ENCODE measurements at regions not wholly inside any gene's neighbourhood (a gene's known extent, or its start where the extent isn't known, plus 50 kb on each side); places are given as distances from the start of the nearest gene placed in this dataset.
A peak's percentile ranks its signal among the peaks of the same experiment; 100 is the strongest.
"Not testable (repeated sequence)": the region's sequence is repeated elsewhere in the genome, so short reads cannot be mapped to it uniquely, and the experiment has no call there.

DNA sequence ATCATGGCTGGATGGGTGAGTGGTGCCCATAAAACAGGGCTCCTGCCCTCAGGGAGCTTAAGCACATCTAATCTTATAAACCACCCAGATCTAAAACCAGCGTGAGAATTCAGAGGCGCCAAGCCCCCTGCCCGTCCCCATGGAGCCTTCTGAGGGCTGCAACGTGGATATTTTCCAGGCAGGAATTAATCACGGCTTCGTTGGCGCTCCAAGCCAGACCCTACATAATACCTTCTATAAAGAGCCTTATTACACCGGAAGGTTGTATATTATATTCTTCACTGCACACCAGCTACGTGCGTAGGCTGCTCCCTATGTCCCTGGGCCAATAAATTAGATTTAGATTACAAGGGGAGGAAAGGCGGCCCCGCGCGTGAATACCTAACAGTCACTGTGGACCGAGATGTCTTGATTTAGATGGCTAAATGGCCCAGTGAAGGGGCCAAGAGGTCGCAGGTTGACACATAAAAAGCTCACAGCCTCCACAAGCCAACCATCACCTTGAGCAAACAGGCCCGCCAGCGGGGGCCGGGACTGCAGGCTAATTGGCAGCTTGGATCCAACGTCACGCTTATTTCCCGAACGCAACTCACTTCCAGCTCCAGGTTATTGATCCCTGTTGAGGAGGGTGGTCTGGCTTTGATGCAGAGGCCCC is 64.7 kb upstream of the APCDD1L start:
- DNase-seq (ENCODE audit: low spot score): no peak

- no peak for DNase-seq (ENCODE audit: low spot score)
These were observed 64.0 kb upstream of the APCDD1L start for GRCh38 chr20:58579069-58579818.

- no peak for DNase-seq (ENCODE audit: low spot score)
These were observed 62.8 kb upstream of the APCDD1L start for GRCh38 chr20:58577871-58578598.

GRCh38 chr20:58577139-58577806 is 62.1 kb upstream of the APCDD1L start:
- DNase-seq (ENCODE audit: low spot score): no peak

GRCh38 chr20:58576603-58576970 is 61.4 kb upstream of the APCDD1L start:
- DNase-seq (ENCODE audit: low spot score): no peak

- no peak for DNase-seq (ENCODE audit: low spot score)
These were observed 60.8 kb upstream of the APCDD1L start for GRCh38 chr20:58575776-58576602.

GRCh38 chr20:58574469-58574868 is 59.3 kb upstream of the APCDD1L start:
- no peak for DNase-seq (ENCODE audit: low spot score)

DNA sequence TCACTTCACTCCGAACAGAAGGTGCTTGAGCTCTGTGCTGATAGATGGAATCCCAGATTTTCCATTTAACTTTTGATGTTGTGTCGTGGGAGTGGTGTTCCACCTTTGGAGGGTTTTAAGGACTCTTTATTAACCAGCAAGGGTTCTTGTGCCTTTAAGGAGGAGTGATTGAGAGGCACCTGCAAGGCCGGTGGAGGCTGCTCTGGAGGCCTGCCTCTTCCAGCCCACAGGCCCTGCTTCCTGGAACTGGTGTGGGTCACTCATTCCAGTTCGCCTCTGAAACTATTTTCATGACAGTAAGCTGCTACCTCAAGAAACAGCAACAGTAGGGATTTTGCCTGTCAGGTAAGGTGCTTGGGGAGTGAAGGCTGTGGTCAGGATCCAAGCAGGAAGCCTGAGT is 58.8 kb upstream of the APCDD1L start:
- no peak for DNase-seq (ENCODE audit: low spot score)

GRCh38 chr20:58573257-58573656 is 58.1 kb upstream of the APCDD1L start:
- DNase-seq (ENCODE audit: low spot score): no peak

DNA sequence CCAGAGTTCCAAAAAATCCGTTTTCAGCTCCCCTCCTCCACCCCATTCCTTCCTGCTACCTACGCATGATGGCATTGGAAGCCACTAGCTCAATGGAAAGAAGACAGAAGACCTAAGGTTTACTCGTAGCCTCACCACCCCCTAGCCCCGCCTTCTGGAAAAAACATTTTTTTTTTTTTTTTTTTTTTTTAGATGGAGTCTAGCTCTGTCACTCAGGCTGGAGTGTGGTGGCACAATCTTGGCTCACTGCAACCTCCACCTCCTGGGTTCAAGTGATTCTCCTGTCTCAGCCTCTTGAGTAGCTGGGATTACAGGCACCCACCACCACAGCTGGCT is 57.2 kb upstream of the APCDD1L start:
- not testable (repeated sequence) for DNase-seq (ENCODE audit: low spot score)

- no peak for DNase-seq (ENCODE audit: low spot score)
These were observed 56.7 kb upstream of the APCDD1L start for GRCh38 chr20:58571693-58572427.

DNA sequence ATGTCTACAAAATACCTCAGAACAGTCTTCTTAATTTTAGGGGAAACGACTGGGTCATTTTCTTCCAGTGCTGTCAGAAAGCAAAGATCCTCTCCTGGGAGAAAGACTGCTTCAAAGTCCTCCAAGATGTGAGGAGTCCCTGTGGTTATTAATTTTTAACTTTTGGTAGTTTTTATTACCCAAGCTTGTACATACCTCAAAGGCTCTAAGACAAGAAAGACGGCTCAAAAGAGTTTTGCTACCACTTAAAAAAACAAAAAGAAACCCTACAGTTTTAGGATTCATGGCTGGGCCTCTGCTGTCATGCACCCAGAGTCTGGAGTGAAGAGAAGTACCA is 56.1 kb upstream of the APCDD1L start:
- DNase-seq (ENCODE audit: low spot score): no peak

GRCh38 chr20:58570204-58570859 is 55.1 kb upstream of the APCDD1L start:
- DNase-seq (ENCODE audit: low spot score): peak; percentile 46

DNA sequence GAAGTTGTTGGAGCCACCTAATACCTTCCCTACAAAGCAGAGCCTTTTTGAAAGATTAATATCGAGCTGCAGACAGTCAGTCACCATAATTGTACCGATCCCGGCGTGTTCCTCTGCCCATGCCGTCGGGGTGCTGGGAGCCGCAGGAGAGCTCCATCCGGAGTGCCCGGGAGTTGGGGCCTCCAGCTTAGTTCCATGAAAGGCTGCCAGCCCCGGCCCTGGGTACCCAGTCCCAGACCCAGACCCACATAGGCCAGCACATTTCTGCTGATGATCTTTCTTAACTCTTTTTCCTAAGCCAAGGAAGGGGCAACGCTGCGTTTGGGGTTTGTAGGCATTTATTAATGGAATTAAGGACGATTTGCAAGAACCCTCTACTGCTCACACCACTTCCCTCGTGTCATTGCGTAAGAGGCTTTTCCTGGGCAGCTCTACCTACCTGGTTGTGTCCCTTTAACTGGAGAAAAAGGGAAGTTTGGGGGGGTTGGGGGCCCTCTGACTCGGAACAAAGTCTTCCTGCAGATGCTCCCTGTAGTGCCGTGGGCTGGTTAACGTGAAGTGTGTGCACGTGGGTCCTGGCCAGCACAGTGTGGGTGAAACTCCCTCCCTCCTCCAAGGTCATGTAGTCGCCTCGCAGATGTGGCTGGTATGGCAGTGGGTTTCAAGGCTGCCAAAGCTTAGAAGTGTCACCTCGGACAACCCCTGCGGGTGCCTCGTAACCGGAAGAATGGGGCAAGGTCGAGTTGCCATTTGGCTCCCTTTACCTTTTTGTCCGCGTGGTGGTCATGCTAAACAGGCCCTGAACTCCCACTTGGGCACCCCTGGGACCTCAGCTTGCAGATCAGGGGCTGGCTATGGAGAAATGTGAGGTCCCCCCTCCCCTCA is 54.3 kb upstream of the APCDD1L start:
- no peak for DNase-seq (ENCODE audit: low spot score)

DNA sequence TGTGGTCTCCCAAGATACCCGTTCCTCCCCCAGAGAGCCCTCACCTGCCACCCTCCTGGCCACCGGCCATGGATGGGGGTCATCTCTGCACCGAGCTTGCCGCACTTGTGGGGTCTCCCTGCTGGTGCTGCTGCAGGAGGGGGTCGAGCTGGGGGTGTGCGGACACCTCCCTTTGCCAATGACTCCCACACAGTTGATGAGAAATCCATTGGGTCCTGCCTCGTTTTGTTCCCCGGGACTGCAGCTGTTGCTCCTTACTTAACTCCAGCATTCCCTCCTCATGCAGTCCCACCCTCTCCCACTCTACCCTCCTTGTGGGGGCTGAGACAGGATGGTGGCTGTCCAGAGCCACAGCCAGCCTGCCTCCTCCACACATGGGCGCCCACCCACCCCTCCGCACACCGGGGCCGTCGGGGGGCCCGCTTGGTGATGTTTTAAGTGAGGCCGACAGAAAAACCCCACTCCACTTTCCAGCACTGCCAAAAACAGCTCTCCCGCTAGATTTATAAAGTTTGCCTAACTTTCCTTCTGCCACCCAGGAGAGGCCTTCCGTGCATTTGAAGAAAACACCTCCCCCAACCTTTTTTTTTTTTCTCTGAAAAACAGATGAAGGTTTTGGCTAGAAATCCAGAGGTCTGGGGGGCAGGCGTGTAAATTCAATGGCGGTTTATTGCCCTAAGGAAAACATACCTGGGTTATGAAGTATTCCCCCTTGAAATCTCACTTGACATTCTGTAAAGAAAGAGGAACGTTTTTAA is 53.5 kb upstream of the APCDD1L start:
- no peak for DNase-seq (ENCODE audit: low spot score)

DNA sequence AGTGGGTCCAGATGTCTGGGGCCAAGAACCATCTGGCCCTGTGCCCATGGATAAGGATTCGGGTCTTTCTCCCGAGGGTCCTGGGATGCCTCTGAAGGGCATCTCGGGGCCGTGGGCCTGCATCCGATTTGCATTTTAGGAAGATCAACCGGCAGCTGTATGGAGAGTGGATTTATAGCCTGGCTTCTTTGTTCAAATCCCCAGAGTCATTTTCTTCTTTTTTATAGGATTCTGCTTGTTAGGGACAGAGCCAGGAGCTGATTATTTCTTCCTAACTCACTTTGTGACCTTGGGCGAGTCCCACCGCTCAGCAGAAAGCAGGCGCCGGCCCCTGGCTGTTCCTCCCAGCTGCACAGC is 52.9 kb upstream of the APCDD1L start:
- DNase-seq (ENCODE audit: low spot score): no peak

DNA sequence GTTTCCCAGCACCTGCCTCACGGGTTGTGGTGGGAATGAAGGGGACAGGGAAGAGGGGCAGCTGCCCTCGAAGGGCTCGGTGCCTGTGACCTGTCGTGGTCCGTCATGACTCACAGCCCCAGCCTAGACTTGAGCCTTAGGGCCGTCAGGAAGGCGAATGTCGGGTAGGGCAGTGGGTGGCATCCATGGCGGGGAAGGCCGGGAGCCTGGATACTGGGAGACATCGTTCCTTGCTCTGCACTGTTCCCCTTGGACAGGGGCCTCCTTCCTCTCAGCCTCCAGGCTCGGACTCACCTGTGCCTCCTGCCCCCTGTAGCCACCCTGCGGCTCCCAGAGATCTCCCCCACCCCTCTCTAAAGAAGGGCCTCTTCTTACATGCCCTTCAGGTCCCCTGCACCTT is 52.2 kb upstream of the APCDD1L start:
- DNase-seq (ENCODE audit: low spot score): no peak

DNA sequence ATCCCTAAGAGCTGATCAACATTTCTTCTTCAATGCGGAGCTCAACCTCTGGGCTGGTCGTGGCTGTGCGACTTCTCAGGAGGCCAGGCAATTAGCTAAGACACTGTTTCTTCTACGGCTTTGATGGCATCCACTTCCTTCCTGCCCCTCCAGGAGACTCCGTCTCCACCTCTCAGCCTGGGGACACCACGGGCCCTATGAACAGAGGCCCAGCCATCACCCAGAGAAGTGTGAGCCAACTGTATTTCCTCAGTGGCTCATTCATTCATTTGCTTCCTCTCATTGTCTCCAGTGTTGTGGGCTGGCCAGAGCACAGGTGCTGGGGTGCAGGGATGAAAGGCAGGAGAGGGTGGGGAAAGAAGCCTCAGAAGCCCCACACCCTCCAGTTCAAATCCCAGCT is 51.8 kb upstream of the APCDD1L start:
- no peak for DNase-seq (ENCODE audit: low spot score)
